ENCODE measurements at regions not wholly inside any gene's neighbourhood (a gene's known extent, or its start where the extent isn't known, plus 50 kb on each side); places are given as distances from the start of the nearest gene placed in this dataset.

DNA sequence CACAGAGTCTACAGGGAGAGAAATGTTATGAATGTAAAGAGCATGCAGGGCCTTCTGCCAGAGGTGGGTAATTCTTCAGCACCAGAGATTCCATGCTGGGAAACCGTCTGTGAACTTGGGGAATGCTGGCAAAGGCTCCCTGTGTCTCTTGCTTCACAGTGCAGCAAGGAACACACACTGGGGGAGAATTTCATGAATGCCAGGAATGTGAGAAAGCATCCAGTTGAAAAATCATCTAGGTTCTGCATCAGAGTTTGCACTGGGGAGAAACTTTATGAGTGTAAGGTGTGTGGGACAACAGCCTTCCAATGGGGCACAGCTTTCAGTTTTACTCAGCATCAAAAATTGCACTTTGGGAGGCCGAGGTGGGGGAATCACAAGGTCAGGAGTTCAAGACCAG lies 224.3 kb upstream of the IGFBP3 start:
- TF ChIP-seq, protein P1, sequence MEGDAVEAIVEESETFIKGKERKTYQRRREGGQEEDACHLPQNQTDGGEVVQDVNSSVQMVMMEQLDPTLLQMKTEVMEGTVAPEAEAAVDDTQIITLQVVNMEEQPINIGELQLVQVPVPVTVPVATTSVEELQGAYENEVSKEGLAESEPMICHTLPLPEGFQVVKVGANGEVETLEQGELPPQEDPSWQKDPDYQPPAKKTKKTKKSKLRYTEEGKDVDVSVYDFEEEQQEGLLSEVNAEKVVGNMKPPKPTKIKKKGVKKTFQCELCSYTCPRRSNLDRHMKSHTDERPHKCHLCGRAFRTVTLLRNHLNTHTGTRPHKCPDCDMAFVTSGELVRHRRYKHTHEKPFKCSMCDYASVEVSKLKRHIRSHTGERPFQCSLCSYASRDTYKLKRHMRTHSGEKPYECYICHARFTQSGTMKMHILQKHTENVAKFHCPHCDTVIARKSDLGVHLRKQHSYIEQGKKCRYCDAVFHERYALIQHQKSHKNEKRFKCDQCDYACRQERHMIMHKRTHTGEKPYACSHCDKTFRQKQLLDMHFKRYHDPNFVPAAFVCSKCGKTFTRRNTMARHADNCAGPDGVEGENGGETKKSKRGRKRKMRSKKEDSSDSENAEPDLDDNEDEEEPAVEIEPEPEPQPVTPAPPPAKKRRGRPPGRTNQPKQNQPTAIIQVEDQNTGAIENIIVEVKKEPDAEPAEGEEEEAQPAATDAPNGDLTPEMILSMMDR (IDR thresholded peaks at IDR 0.05 in 2 of 3, conservative IDR thresholded peaks at IDR 0.05 in 1 of 3; ENCODE audit: borderline replicate concordance in 1 of 3, insufficient read depth in 1 of 3, low read depth in 2 of 3, low read length in 2 of 3), result no peak
- TF ChIP-seq, protein P2, sequence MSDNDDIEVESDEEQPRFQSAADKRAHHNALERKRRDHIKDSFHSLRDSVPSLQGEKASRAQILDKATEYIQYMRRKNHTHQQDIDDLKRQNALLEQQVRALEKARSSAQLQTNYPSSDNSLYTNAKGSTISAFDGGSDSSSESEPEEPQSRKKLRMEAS (IDR thresholded peaks at IDR 0.05), result no peak
- TF ChIP-seq POLR2AphosphoS5 (IDR thresholded peaks at IDR 0.05; ENCODE audit: low read depth, low read length) (no peak), ZNF274 (IDR thresholded peaks at IDR 0.05; ENCODE audit: low read depth, low read length) (no peak), SIN3A (IDR thresholded peaks at IDR 0.05; ENCODE audit: low read depth) (no peak), RAD21 (IDR thresholded peaks at IDR 0.05; ENCODE audit: low read depth) (no peak), POLR2A (IDR thresholded peaks at IDR 0.05; ENCODE audit: borderline replicate concordance, extremely low read depth, insufficient read depth, insufficient read length) (no peak)
- TF ChIP-seq, protein P3, sequence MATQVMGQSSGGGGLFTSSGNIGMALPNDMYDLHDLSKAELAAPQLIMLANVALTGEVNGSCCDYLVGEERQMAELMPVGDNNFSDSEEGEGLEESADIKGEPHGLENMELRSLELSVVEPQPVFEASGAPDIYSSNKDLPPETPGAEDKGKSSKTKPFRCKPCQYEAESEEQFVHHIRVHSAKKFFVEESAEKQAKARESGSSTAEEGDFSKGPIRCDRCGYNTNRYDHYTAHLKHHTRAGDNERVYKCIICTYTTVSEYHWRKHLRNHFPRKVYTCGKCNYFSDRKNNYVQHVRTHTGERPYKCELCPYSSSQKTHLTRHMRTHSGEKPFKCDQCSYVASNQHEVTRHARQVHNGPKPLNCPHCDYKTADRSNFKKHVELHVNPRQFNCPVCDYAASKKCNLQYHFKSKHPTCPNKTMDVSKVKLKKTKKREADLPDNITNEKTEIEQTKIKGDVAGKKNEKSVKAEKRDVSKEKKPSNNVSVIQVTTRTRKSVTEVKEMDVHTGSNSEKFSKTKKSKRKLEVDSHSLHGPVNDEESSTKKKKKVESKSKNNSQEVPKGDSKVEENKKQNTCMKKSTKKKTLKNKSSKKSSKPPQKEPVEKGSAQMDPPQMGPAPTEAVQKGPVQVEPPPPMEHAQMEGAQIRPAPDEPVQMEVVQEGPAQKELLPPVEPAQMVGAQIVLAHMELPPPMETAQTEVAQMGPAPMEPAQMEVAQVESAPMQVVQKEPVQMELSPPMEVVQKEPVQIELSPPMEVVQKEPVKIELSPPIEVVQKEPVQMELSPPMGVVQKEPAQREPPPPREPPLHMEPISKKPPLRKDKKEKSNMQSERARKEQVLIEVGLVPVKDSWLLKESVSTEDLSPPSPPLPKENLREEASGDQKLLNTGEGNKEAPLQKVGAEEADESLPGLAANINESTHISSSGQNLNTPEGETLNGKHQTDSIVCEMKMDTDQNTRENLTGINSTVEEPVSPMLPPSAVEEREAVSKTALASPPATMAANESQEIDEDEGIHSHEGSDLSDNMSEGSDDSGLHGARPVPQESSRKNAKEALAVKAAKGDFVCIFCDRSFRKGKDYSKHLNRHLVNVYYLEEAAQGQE (IDR thresholded peaks at IDR 0.05; ENCODE audit: low read depth), result no peak
